Gastrocnemius medialis (tissue), 4 donors: ENCODE measurements at regions not wholly inside any gene's neighbourhood (a gene's known extent, or its start where the extent isn't known, plus 50 kb on each side); places are given as distances from the start of the nearest gene placed in this dataset.

Experiments used
- POLR2A ChIP-seq, 2 donors: fragments of 450-650 bp; IDR thresholded peaks; one replicate each; pipeline ENCODE4 v1.6.1; 2017; ENCODE audit warnings: antibody characterized with exemption in 2 of 2, mild to moderate bottlenecking in 2 of 2, moderate library complexity in 2 of 2
- TF ChIP-seq, protein P1 (sequence below), 5 experiments: fragments of 450-650 bp in 3 of 5; fragments of 200-600 bp in 2 of 5; sonication (generic) in 2 of 5; IDR thresholded peaks in 4 of 5; conservative IDR thresholded peaks in 1 of 5; 1 replicate in 4 of 5; 2 replicates in 1 of 5; pipeline ENCODE4 v1.5.1; 2016 to 2019; ENCODE audit warnings: antibody characterized with exemption in 5 of 5, mild to moderate bottlenecking in 3 of 5, moderate library complexity in 3 of 5

DNA sequence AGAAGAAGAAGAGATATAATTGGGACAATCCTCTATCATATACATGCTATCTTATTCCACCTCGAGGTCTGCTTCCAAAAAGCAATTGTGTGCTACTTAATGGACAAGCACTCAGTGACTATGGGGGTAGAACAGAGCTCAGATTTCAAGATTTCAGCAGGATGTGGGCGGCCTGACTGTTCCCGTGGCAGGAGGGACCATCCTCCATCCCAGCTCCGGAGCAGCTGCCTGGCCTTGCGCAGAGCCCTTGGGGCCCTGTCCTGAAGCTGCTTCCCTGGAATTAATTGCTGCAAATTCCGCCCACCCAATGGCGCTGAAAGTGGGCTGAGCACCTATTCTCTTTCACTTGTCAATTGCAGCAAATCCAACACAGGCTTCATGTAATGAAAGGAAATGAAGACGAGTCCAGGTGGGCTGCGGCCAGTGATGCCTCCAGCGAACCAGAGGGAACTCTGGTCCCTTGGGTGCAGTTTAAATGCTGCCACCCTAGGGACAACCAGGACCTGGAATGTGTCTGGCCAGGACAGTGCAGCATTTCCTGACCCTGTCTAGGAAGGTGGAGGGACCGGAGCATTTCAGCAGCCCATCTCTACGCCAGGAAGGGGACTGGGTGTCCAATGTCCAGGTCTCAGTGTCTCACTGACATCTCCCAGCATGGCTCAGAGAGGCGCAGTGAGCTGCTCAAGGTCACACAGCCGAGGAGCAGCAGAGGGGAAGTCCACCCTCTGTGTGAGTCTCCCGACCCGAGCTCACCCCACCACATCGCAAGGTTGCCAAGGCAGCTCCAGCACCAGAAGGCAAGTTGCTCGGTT, 50.5 kb upstream of the FCN1 start:
- TF ChIP-seq, protein P1, sequence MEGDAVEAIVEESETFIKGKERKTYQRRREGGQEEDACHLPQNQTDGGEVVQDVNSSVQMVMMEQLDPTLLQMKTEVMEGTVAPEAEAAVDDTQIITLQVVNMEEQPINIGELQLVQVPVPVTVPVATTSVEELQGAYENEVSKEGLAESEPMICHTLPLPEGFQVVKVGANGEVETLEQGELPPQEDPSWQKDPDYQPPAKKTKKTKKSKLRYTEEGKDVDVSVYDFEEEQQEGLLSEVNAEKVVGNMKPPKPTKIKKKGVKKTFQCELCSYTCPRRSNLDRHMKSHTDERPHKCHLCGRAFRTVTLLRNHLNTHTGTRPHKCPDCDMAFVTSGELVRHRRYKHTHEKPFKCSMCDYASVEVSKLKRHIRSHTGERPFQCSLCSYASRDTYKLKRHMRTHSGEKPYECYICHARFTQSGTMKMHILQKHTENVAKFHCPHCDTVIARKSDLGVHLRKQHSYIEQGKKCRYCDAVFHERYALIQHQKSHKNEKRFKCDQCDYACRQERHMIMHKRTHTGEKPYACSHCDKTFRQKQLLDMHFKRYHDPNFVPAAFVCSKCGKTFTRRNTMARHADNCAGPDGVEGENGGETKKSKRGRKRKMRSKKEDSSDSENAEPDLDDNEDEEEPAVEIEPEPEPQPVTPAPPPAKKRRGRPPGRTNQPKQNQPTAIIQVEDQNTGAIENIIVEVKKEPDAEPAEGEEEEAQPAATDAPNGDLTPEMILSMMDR (IDR thresholded peaks at IDR 0.05 in 4 of 5, conservative IDR thresholded peaks at IDR 0.05 in 1 of 5): no peak
- no peak for TF ChIP-seq POLR2A (IDR thresholded peaks at IDR 0.05)
